ENCODE measurements at regions not wholly inside any gene's neighbourhood (a gene's known extent, or its start where the extent isn't known, plus 50 kb on each side); places are given as distances from the start of the nearest gene placed in this dataset.

DNA sequence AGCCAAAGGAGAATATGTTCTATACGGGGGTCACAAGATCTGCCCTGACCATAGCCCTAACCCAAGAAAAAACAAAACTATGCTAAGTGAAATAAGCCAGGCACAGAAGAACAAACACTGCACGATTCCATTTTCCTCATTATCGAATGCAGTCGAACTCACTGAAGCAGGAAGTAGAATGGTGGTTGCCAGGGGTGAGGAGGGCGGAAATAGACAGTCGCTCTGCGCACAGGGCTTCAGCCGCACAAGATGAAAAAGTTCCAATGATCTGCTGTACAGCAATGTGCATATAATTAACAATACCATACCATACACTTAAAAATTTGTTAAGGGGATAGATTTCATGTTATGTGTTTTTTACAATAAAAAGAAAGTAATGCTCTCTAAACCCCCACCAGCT lies 257.7 kb downstream of the TXNL1 start:
- no peak overlapping the region for H2AFZ ChIP-seq (ENCODE audit: low read length)
- DNase-seq (ENCODE audit: low read depth in 1 of 2, low spot score in 2 of 2): no peak
- CTCF ChIA-PET (ENCODE audit: partially characterized antibody): interaction anchor here (1.3 to 1.6 kb wide), 2 partner anchors 184 to 191 kb away, joined by 3 to 4 read pairs; no protein-coding TSS in a partner anchor

More for the DNA sequence above, 257.7 kb downstream of the TXNL1 start:
- TF ChIP-seq KDM5A (IDR thresholded peaks at IDR 0.05; ENCODE audit: low read length) (no peak), SP4 (IDR thresholded peaks at IDR 0.05; ENCODE audit: low read length) (no peak)
- no peak overlapping the region for H3K14ac ChIP-seq (ENCODE audit: insufficient read length)
- no peak overlapping the region for H3K56ac ChIP-seq (replicated peaks; ENCODE audit: insufficient read length, low read depth, low read length)
- H4K8ac ChIP-seq (ENCODE audit: extremely low read depth, insufficient read depth, low read length): no peak overlapping the region
- H2BK120ac ChIP-seq (replicated peaks; ENCODE audit: low read depth, low read length): no peak overlapping the region
- H3K4me2 ChIP-seq (ENCODE audit: insufficient read depth in 1 of 2, low read depth in 2 of 2, low read length in 2 of 2): no peak overlapping the region
- no peak overlapping the region for H3K4me3 ChIP-seq (ENCODE audit: extremely low read depth in 1 of 4, insufficient read depth in 2 of 4, low read depth in 3 of 4, low read length in 4 of 4)
- no peaks in the 10 kb centered on the region for H3K79me2 ChIP-seq (ENCODE audit: control insufficient read depth in 1 of 2, insufficient read depth in 2 of 2, low read length in 2 of 2)
- H3K18ac ChIP-seq (ENCODE audit: extremely low read depth, low read length): no peak overlapping the region
- H4K91ac ChIP-seq (replicated peaks; ENCODE audit: insufficient read length, low read length): no peak overlapping the region
- no peak overlapping the region for H2AK5ac ChIP-seq (ENCODE audit: low read depth, low read length)
- WGBS, 2 experiments (ENCODE audit: extremely low coverage in 1 of 2, insufficient coverage in 1 of 2, insufficient read length in 1 of 2, insufficient replicate concordance in 2 of 2, low coverage in 1 of 2, low lambda C conversion rate in 2 of 2, missing lambda C conversion rate in 1 of 2): 91% methylated on average over 8 of the region's 8 CpGs; no CpG with 5 or more reads in 1 of the 2 experiments
- peaks cover 0 to 3% (median 0%) of the 10 kb centered on the region in 4 experiments; a peak in 1 of 7 replicates for H3K4me1 ChIP-seq (replicated peaks in 1 of 4; ENCODE audit: control insufficient read depth in 3 of 4, insufficient read depth in 4 of 4, low read length in 3 of 4)
- no peak overlapping the region for H2BK5ac ChIP-seq (ENCODE audit: low read depth, low read length)
- H3K27ac ChIP-seq (ENCODE audit: low read depth, low read length): no peak overlapping the region
- no peaks in the 10 kb centered on the region for H4K20me1 ChIP-seq (replicated peaks in 1 of 2; ENCODE audit: control insufficient read depth in 1 of 2, insufficient read depth in 2 of 2, low read length in 2 of 2)
- H3K79me1 ChIP-seq (ENCODE audit: low read depth, low read length): no peaks in the 10 kb centered on the region; the same call in 1 of the 2 replicates
- no peaks in the 10 kb centered on the region for H3K36me3 ChIP-seq (ENCODE audit: control insufficient read depth in 2 of 4, insufficient read depth in 4 of 4, low read length in 3 of 4)
- H2BK15ac ChIP-seq (ENCODE audit: low read length): no peak overlapping the region
- no peaks in the 10 kb centered on the region for H3K27me3 ChIP-seq (replicated peaks in 1 of 4; ENCODE audit: control insufficient read depth in 3 of 4, extremely low read depth in 1 of 4, insufficient read depth in 3 of 4, low read length in 3 of 4)
- FAIRE-seq: no peak
- no peak overlapping the region for H4K5ac ChIP-seq (ENCODE audit: insufficient read length, low read depth, low read length)
- no peak overlapping the region for H3K9ac ChIP-seq (replicated peaks in 1 of 4; ENCODE audit: extremely low read depth in 1 of 4, low read depth in 3 of 4, low read length in 3 of 4)
- no peak overlapping the region for H3K4ac ChIP-seq (replicated peaks; ENCODE audit: insufficient read length, low read depth, low read length)
- H2BK20ac ChIP-seq (ENCODE audit: low read length): no peak overlapping the region
- no peaks in the 10 kb centered on the region for H3K9me3 ChIP-seq (ENCODE audit: insufficient read depth in 2 of 2, low read depth in 1 of 2, low read length in 1 of 2)
- no peak overlapping the region for H2BK12ac ChIP-seq (ENCODE audit: low read depth, low read length)
- no peaks in the 10 kb centered on the region for H3K23me2 ChIP-seq (ENCODE audit: low read depth, low read length)
- H3K23ac ChIP-seq (ENCODE audit: insufficient read length): no peak overlapping the region
- POLR2A ChIA-PET (ENCODE audit: partially characterized antibody): no interaction called here

Measured in H1 (cell line).